ENCODE measurements at regions not wholly inside any gene's neighbourhood (a gene's known extent, or its start where the extent isn't known, plus 50 kb on each side); places are given as distances from the start of the nearest gene placed in this dataset.

DNA sequence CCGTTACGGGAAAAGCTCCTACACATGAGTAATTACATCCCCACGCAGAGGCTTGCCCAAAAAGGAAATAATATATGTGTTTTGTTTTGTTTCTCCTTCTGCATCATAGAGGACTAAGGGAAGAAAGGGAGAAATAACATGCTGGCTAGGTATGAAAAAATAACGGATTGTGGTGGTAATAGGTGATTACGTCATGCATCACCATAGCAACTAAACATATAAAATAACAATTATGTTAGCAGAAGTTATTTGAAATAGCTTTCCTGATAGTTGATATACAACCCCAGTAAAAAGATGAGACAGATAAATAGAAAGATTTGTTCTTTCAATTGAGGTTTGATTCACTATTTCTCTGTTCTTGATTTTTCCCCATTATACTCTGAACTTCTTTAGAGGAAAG, 518.0 kb downstream of the ZNF516 start (continued):
- TF ChIP-seq, protein P1, sequence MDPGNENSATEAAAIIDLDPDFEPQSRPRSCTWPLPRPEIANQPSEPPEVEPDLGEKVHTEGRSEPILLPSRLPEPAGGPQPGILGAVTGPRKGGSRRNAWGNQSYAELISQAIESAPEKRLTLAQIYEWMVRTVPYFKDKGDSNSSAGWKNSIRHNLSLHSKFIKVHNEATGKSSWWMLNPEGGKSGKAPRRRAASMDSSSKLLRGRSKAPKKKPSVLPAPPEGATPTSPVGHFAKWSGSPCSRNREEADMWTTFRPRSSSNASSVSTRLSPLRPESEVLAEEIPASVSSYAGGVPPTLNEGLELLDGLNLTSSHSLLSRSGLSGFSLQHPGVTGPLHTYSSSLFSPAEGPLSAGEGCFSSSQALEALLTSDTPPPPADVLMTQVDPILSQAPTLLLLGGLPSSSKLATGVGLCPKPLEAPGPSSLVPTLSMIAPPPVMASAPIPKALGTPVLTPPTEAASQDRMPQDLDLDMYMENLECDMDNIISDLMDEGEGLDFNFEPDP (CRISPR knock-in tag; IDR thresholded peaks at IDR 0.05) = no peak
- no peak for TF ChIP-seq ZNF511 (CRISPR knock-in tag; IDR thresholded peaks at IDR 0.05)
- TF ChIP-seq AFF1 (IDR thresholded peaks at IDR 0.05; ENCODE audit: low read depth in 1 of 2, partially characterized antibody in 2 of 2) = no peak
- TF ChIP-seq RFX7 (CRISPR knock-in tag; IDR thresholded peaks at IDR 0.05) = no peak
- TF ChIP-seq JUND (IDR thresholded peaks at IDR 0.05; ENCODE audit: borderline replicate concordance, low read depth, low read length) = no peak
- peak; percentile 40; the same call in 1 of the 3 replicates for TF ChIP-seq JUND (tag; IDR thresholded peaks at IDR 0.05; ENCODE audit: borderline replicate concordance, low read depth, low read length)

Measured in K562 (cell line).